GM21528 (cell line): ENCODE measurements at regions not wholly inside any gene's neighbourhood (a gene's known extent, or its start where the extent isn't known, plus 50 kb on each side); places are given as distances from the start of the nearest gene placed in this dataset.

ENCODE experiments used
- ATAC-seq: cut with Tn5 transposase; IDR thresholded peaks from one replicate; pipeline ENCODE4 v1.9.1; 2021; ENCODE audit warnings: mild to moderate bottlenecking, moderate library complexity; ENCODE audit not compliant: unreplicated experiment, low FRiP score

DNA sequence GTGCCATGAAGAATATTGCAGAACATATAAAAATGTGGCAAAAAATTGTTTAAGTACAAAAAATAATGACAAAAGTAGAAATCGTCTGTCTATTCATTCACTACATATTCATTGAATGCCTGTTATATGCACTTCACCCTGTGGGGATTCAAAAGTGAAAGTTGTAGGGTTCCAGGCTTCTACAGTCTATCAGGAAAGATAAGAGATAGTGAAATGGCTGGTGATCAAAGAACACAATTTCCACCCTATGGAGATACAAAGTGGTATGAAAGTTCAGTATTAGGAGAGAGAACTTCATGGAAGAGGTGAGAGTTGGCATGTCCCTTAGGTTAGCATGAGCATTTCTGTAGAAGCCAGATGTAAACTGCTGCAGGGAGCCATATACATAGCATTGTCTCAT is 127.0 kb upstream of the PMFBP1 start:
- no peak for ATAC-seq

DNA sequence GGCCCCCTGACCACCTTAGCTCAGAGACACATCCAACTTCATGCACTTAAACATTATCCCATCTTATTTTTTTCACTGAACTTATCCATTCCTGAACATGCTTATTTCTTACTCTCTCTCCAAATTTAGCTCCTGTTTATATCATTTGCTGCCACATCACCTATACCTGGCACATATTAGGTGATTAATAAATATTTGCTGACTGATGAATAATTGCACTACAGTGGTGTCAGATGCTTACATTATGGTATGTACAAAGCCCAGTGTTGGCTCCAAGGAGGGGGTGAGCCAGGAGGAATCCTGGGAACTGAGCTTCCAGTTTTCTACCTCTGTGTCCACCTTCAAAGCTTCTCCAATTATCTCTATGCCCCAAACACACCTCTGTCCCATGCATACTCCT is 124.0 kb upstream of the PMFBP1 start:
- no peak for ATAC-seq

DNA sequence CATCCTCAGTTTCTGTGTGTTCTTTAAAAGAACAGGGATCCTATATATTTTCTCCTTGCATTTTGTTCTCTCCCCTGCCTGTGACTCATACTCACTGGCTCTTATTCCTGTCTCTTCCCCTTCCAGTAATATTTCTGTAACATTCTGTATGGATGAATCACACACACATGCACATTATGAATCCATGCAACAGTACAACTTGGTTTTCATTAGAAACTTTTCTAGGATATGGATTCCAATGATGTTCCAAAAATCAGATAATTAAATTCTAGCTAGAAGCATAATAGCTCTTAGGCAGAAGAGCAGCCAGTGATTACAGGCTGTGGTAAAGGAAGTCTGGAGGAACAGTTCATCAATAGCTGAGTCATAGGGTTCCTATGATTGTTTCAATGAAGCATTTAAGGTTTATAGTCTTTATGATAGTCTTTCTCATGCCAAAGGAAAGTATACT is 119.6 kb upstream of the PMFBP1 start:
- no peak for ATAC-seq

DNA sequence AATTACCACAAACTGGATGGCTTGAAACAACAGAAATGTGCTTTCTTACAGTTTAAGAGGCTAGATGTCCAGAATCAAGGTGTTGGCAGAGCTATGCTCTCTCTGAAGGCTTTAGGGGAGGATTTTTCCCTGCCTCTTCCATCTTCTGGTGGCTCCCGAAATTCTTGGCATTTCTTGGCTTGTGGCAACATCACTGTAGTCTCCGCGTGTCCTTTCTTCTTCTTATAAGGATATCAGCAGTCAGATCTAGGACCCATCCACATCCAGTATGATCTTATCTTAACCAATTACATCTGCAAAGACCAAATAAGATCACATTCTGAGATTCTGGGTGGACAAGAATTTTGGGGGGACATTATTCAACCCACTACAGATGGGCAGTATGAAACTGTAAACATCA is 119.2 kb upstream of the PMFBP1 start:
- no peak for ATAC-seq

DNA sequence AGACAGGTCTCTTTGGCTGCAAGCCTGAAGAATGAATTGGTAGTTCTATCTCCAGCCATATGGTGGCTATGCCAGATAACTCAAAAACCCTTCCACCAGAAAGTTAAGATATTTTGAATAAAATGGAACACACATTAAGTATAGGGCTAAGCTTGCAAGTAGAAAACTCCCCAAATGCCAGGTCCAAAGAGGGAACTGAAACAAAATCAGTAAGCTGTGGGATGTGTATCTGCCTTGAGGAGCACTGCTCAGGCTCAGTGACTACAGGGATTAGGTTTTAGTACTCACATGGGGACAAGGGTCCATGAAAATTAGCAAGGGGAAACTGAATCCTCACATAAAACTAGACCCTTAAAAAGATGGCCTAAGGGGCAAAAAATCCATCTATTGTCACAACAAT is 115.7 kb upstream of the PMFBP1 start:
- no peak for ATAC-seq

DNA sequence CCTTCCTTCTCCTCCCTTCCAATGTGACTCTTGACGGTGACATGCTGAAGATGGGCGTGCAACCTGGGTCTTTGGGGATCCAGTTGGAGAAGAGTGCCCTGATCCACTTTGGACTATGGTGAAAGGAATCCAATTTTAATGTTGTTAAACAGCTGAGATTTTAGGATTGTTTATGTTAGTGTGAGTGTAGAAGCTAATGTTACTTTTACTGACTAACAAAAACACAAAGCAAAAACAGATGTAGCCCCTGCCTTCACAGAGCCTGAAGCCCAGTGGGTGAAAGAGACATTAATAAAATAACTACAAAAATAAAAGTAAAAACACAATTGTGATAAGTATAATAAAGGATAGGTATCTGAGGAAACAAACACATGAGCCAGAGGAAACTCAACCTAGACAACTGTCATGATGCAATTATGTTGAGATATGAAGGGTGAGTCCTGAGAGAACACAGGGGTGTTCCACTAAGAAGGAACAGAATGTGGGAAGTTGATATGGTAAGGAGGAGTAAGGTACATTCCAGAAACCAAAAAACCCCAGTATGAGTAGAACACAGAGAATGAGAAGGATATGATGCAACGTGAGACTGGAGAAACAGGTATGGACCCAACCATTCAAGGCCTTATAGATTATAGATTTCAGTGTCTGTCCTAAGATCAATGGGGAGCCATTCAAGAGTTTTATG is 115.1 kb upstream of the PMFBP1 start:
- ATAC-seq, result no peak

DNA sequence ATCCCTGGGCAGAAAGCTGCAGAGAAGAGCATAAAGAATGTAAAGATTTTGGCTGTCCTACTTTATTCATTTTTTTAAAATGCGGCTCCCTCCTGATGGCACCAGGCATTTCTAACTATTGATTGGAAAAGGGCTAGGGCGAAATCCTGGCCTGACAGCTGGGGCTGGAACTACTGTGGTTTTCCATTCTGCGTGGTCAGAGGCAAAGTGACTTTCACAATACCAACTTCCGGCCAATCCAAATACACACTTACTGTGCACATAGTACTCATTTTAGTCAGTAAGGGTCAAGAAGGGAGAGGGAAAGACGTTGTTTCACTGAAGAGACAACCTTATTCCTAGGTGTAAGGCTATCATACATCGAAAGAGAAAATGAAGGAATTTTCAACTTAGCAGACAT is 113.8 kb upstream of the PMFBP1 start:
- ATAC-seq, result no peak

DNA sequence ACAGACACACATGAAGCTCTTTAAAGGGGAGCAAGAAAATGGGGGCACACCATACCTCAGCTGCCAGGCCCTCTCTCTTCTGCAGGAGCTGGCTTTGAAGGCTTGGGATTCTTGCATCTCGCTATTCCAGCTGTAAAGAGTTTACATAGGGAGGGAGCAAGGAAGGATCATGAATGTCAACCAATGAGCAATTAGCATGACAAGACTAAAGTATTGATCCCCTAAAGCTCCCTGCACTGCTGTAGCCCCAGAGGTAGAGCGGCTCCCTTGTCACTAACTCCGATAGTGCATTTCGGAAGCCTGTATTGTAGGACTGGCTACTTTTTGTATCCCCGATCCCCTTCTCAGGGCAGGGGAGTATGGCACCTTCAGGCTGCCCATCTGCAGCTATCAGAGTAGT is 113.4 kb upstream of the PMFBP1 start:
- no peak for ATAC-seq

DNA sequence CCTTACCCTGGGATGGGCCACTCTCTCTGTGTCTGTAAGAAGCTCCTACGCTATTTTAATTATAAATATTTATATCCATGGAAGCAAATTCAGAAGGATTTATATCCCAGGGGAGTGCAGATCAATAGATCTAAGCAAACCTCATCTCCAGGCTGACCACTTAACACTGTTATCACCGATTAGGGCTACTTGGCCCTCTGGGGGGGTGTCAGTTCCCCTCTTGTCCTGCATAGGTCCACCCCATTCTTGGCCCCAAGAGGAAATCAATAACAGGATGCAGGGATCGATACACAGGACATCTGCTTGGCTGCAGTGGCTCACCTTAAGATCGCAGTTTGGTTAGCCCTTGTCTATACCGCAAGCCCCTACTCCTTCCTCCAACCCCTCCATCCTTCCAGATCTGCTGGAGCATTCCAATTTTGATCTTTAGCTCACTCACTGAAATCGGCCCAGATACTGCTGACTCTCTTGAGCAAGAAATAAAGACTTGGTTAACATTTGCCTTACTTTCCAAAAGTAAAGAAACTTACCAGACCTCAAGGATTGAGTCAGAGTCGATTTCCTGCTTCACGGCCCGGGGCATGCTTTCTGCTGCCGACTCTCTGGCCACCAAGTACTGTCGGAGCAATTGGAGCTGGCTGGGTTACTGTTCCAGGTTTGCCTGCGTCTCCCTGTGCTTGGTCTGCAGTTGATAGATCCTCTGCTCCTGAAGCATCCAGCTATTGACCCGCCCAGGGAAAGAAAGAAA is 112.3 kb upstream of the PMFBP1 start:
- ATAC-seq, result no peak

DNA sequence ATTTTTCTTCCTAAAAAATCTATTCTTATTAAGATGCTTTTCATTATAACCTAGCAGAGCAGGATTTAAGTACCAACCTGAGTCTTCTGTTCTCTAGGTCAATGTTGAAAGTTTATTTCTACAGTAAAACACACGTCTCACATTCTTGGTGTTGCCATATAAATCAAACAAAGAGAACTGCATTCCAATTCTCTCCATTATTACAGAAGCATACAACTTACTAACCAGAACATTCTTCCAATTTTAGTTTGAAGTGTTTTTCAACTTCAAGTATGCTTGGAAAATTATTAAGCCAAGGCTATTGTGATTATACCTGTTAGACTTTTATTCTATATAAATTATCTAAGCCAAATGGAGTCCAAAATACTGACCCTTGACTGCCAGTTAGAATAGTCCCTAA is 110.4 kb upstream of the PMFBP1 start:
- no peak for ATAC-seq

DNA sequence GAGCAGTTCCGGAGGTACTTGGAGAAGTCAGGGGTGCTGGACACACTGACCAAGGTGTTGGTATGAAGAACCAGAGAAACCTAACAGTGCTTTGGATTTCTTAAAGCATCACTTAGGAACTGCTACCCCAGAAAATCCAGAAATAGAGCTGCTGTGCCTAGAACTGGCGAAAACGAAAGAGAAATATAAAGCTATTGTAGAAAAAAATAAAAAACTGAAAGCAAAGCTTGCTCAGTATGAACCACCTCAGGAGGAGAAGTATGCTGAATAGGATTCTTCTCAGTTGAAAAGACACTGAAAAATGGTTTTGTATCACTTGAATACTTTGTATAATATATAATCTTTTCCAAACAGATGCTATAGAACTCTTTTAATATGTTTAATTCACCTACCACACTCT is 106.3 kb upstream of the PMFBP1 start:
- no peak for ATAC-seq

DNA sequence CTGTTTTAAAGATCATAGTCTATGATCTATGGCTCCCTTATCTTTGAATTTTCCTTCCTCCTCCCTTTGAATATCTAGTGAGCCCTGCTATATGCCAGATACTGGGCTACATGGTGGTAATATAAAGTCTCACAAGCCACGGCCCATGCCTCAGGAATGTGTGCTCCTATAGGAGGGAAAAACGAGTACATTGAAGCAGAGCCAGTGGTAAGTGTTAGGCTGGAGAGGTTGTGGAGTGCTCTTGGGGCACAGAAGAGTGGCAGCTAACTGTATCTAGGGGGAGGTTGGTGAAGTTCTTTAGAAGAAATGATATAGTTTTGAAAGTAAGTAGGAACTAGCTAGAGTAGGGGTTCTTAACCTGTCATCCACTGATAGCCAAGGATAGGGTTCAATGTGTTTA is 105.8 kb upstream of the PMFBP1 start:
- no peak for ATAC-seq

DNA sequence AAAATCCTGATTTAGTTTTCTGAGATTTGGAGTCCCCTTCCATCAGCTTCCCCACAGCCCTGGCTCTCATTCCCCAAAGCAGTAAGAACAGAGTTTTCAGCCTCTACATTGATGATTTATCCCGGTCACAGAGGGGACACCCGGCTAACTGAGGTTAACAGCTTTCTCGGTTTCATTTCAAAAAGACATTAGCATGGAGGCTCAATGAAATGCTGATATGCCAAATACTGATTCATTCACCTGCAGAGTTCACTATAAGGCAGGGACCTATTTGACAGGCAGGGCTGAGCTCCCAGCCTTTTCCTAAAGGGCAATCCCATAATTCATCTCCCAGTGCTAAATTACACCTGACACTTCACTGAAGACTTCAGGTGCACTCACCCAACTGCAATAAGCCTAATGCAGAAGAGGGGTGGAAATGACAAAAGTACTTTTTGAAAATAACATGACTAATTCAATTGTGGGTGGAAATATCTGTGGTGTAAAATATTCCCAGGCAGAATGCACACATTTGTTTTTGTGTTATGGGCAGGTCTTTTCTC is 99.8 kb upstream of the PMFBP1 start:
- ATAC-seq, result no peak

DNA sequence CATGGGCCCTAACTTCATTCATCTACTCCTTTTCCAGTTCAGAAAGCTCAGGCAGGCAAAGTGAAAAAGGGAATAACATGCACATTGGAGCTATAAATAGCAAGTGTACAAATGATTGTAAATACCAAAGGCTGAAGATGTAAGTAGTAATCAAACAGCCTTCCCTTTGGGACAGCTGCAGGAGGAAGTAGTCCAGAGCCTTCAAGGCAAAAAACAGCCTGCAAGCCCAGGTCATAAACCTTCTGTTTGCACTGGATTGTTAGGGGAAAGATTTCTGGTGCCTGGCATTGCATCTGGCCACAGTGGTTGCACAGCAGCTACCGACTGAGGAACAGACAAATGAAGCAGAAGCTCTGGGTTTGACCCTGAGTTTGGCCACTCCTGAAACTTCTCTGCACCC is 98.6 kb upstream of the PMFBP1 start:
- ATAC-seq, result no peak

DNA sequence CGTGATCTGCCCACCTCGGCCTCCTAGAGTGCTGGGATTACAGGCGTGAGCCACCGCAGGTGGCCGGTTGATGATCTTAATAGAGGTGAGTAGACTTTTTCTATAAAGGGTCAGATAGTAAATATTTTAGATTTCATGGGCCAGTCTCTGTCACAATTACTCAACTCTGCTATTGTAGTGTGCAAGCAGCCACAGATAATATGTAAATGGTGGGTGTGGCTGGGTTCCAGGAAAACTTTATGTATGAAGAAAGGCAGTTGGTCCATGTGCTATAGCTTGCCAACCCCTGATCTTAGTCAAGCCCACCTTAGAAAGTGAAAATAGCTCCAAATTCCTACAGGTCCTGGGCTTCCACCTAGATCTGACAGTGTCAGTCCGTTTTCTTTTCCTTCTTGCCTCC is 94.9 kb upstream of the PMFBP1 start:
- no peak for ATAC-seq

DNA sequence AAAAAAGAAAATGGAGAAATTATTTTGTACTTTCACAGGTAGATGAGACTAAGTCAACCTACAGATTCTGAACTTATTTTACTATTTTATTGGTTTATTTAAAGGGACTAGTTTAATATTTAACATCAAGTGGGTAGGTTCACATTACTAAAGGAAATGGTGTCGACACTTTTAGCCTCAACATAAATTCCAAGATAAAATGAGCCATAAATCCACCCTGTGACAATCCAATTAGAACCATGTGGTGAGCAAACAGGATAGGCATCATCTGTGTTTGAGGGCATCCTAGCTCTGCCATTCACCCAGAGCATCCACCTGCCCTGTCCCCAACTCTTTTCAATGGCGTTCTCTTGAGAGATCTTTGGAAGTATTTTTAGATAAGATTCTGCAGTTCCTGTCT is 92.8 kb upstream of the PMFBP1 start:
- ATAC-seq, result no peak

DNA sequence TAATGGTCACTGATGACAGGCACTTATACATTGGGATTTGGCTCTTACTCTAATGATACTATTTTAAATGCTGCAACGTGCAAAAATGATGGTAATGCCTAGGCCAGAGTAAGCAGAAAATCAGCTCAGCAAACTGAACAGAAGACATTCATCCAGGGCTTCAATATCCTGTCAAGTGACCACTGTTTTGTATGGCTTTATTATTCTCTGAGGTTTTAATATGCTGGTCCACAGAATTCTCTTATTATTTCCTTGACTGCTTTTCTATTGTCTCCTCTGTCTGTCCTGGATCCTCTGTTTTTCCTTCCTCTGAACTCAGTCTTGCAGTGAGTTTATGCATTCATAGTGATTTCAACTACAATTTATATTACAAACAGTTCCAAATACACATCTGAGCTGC is 90.8 kb upstream of the PMFBP1 start:
- ATAC-seq, result no peak

DNA sequence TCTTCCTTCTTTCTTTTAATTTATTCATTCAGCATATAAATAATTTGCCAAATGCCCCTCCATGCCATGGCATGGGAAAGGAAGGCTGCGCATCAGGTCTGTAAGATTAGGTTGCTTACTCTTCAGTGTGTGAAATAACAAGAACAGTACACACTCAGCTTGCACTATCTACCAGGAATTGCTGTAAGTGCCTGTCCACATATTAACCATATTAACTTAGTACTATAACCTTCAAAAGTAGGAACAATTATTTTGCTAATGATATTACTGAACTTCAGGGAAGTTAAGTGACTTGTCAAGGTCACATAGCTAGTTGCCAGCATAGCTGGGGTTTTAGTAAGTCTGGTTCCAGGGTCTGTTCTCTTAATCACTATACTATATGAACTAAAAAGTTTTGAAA is 89.2 kb upstream of the PMFBP1 start:
- no peak for ATAC-seq

DNA sequence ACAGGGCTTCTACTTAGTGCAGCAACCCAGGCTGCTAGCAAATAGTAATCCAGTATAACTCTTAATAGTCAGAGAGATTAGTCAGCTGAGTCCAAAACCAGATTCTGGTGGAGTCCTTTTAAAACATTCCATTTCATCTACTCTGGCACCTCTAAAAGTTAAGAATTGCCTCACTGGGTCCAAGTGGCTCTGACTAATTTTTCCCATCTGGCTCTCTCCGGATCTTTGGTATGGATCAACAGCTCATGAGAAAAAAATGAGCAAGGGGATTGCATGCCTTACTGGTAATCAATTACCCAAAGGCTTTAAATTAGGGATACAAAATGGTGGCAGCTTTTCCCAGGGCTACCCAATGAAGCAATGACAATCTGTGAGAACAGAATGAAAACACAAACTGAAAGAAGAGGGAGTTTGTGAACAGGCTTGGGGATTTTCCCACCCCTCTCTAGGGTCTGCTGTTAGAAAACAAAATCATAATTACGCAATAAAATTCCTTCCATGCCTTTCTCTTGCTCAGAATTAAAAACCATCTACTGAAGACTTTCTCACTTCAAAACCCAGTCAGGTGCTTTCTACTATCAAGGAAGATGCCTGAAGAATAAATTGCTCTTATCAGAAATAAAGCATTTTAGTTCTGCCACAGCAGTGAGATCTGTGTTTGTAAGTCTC is 84.6 kb upstream of the PMFBP1 start:
- ATAC-seq, result no peak

DNA sequence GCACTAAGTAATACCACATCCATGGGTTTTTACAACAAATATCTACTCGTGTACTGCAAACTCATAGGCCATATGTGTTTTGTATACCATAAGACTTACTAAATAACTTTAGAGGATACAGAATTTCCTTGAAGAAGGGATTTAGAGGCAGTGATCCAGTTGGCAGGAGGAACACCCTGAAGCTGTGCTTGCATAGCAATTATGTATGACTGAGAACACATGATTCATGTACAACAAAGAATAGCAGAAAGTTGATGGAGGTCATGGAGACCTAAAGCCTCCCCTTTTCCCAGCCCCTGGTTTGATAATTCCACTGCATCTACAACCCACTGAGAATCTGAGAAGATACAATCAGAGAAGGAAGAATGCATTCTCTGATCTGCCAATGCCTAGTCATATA is 83.8 kb upstream of the PMFBP1 start:
- ATAC-seq, result no peak

DNA sequence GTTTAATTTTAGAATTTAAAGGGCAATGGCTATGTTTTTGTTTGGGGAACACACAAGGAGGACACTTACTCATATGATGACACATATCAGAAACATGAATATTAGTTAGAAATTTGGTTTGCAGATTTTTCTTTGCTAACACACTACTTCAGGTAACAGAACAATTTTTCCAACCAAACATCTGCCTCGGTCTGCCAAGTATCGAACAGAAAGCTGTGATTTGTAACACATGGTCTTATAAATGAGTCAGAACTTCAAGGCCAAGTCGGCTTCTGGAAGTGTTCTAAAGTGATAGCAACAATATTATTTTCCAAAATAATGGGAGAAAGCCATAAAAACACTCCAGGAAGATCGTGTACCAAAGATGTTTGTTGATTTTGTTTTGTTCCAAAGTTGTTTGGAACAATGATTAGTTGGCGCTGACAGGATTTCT is 75.9 kb upstream of the PMFBP1 start:
- no peak for ATAC-seq
